ENCODE measurements at regions not wholly inside any gene's neighbourhood (a gene's known extent, or its start where the extent isn't known, plus 50 kb on each side); places are given as distances from the start of the nearest gene placed in this dataset.
"Not testable (repeated sequence)": the region's sequence is repeated elsewhere in the genome, so short reads cannot be mapped to it uniquely, and the experiment has no call there.

GRCh38 chr3:81214631-81215030 is 546.8 kb downstream of the GBE1 start:
- no peak overlapping the region for H3K4me3 ChIP-seq (ENCODE audit: low read length in 2 of 2)
- no peaks in the 10 kb centered on the region for H3K36me3 ChIP-seq (ENCODE audit: control insufficient read depth in 2 of 2, insufficient read depth in 2 of 2, low read length in 2 of 2)
- no peaks in the 10 kb centered on the region for H3K4me1 ChIP-seq (ENCODE audit: control insufficient read depth in 2 of 2, insufficient read depth in 2 of 2, low read length in 2 of 2)
- H3K9ac ChIP-seq (ENCODE audit: low read depth in 1 of 2, low read length in 2 of 2), result no peak overlapping the region
- no peaks in the 10 kb centered on the region for H3K9me3 ChIP-seq (ENCODE audit: control insufficient read depth in 2 of 2, low read length in 2 of 2)
- no peak overlapping the region for H3K27ac ChIP-seq (ENCODE audit: low read depth in 2 of 2, low read length in 2 of 2)
- H3K27me3 ChIP-seq (ENCODE audit: control insufficient read depth in 2 of 2, insufficient read depth in 2 of 2, low read length in 2 of 2), result no peaks in the 10 kb centered on the region

DNA sequence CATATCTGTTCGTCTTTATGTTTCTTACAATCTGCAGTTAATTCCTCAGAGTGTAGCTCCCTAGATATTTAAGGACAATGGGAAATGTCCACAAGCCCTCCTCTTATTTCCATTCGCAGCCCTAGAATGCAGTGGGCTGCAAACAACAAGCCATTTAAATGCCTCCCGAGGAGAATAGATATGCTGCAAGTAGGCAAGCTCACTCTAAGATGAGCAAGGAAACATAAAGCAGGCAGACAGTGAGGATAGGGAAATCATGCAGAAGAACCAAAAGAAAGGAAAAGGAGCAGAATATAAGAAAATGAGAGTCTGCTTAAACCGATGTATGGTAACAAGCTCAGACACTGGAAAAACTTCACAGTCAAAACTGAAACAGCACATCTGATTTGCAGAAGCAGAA is 561.9 kb downstream of the GBE1 start:
- no peak overlapping the region for H3K4me3 ChIP-seq (ENCODE audit: low read length in 2 of 2)
- no peak overlapping the region for H3K27ac ChIP-seq (ENCODE audit: low read depth in 2 of 2, low read length in 2 of 2)
- no peaks in the 10 kb centered on the region for H3K27me3 ChIP-seq (ENCODE audit: control insufficient read depth in 2 of 2, insufficient read depth in 2 of 2, low read length in 2 of 2)
- no peaks in the 10 kb centered on the region for H3K9me3 ChIP-seq (ENCODE audit: control insufficient read depth in 2 of 2, low read length in 2 of 2)
- H3K9ac ChIP-seq (ENCODE audit: low read depth in 1 of 2, low read length in 2 of 2), result no peak overlapping the region
- no peaks in the 10 kb centered on the region for H3K36me3 ChIP-seq (ENCODE audit: control insufficient read depth in 2 of 2, insufficient read depth in 2 of 2, low read length in 2 of 2)
- H3K4me1 ChIP-seq (ENCODE audit: control insufficient read depth in 2 of 2, insufficient read depth in 2 of 2, low read length in 2 of 2), result no peaks in the 10 kb centered on the region

GRCh38 chr3:81198756-81199155 is 562.7 kb downstream of the GBE1 start:
- Histone ChIP-seq H3K9ac (ENCODE audit: low read depth in 1 of 2, low read length in 2 of 2) (no peak overlapping the region), H3K27me3 (ENCODE audit: control insufficient read depth in 2 of 2, insufficient read depth in 2 of 2, low read length in 2 of 2) (no peaks in the 10 kb centered on the region), H3K27ac (ENCODE audit: low read depth in 2 of 2, low read length in 2 of 2) (no peak overlapping the region), H3K9me3 (ENCODE audit: control insufficient read depth in 2 of 2, low read length in 2 of 2) (no peaks in the 10 kb centered on the region), H3K36me3 (ENCODE audit: control insufficient read depth in 2 of 2, insufficient read depth in 2 of 2, low read length in 2 of 2) (no peaks in the 10 kb centered on the region), H3K4me1 (ENCODE audit: control insufficient read depth in 2 of 2, insufficient read depth in 2 of 2, low read length in 2 of 2) (no peaks in the 10 kb centered on the region), H3K4me3 (ENCODE audit: low read length in 2 of 2) (no peak overlapping the region)

DNA sequence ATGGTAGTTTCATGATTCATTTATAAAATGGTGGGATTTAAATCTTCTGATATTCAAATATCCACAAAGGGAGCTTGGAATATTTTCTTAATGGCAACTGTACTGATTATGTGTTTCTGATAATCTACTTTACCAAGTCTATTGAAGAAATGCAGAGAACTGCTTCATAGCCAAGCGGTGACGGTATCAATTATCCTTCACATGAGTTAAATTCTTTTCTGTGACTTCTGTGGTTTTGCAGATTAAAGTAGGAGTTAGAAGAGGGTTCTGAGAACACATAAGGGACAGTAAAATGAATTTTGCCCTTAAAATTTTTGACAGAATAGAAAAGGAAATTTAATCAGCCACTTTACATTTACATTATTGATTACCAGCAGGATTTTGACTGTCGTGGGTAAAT is 563.2 kb downstream of the GBE1 start:
- H3K9ac ChIP-seq (ENCODE audit: low read depth in 1 of 2, low read length in 2 of 2), result no peak overlapping the region
- no peaks in the 10 kb centered on the region for H3K27me3 ChIP-seq (ENCODE audit: control insufficient read depth in 2 of 2, insufficient read depth in 2 of 2, low read length in 2 of 2)
- H3K4me3 ChIP-seq (ENCODE audit: low read length in 2 of 2), result no peak overlapping the region
- H3K36me3 ChIP-seq (ENCODE audit: control insufficient read depth in 2 of 2, insufficient read depth in 2 of 2, low read length in 2 of 2), result no peaks in the 10 kb centered on the region
- no peak overlapping the region for H3K27ac ChIP-seq (ENCODE audit: low read depth in 2 of 2, low read length in 2 of 2)
- H3K9me3 ChIP-seq (ENCODE audit: control insufficient read depth in 2 of 2, low read length in 2 of 2), result no peaks in the 10 kb centered on the region
- no peaks in the 10 kb centered on the region for H3K4me1 ChIP-seq (ENCODE audit: control insufficient read depth in 2 of 2, insufficient read depth in 2 of 2, low read length in 2 of 2)

- Histone ChIP-seq H3K36me3 (ENCODE audit: control insufficient read depth in 2 of 2, insufficient read depth in 2 of 2, low read length in 2 of 2) (no peaks in the 10 kb centered on the region), H3K4me3 (ENCODE audit: low read length in 2 of 2) (no peak overlapping the region), H3K4me1 (ENCODE audit: control insufficient read depth in 2 of 2, insufficient read depth in 2 of 2, low read length in 2 of 2) (no peaks in the 10 kb centered on the region), H3K9ac (ENCODE audit: low read depth in 1 of 2, low read length in 2 of 2) (no peak overlapping the region), H3K9me3 (ENCODE audit: control insufficient read depth in 2 of 2, low read length in 2 of 2) (no peaks in the 10 kb centered on the region), H3K27ac (ENCODE audit: low read depth in 2 of 2, low read length in 2 of 2) (no peak overlapping the region), H3K27me3 (ENCODE audit: control insufficient read depth in 2 of 2, insufficient read depth in 2 of 2, low read length in 2 of 2) (no peaks in the 10 kb centered on the region)
These were observed 564.1 kb downstream of the GBE1 start for GRCh38 chr3:81197386-81197785.

GRCh38 chr3:81195478-81195877 is 566.0 kb downstream of the GBE1 start:
- Histone ChIP-seq H3K9me3 (ENCODE audit: control insufficient read depth in 2 of 2, low read length in 2 of 2) (no peaks in the 10 kb centered on the region), H3K9ac (ENCODE audit: low read depth in 1 of 2, low read length in 2 of 2) (no peak overlapping the region), H3K36me3 (ENCODE audit: control insufficient read depth in 2 of 2, insufficient read depth in 2 of 2, low read length in 2 of 2) (no peaks in the 10 kb centered on the region), H3K27me3 (ENCODE audit: control insufficient read depth in 2 of 2, insufficient read depth in 2 of 2, low read length in 2 of 2) (no peaks in the 10 kb centered on the region), H3K4me3 (ENCODE audit: low read length in 2 of 2) (no peak overlapping the region), H3K4me1 (ENCODE audit: control insufficient read depth in 2 of 2, insufficient read depth in 2 of 2, low read length in 2 of 2) (no peaks in the 10 kb centered on the region), H3K27ac (ENCODE audit: low read depth in 2 of 2, low read length in 2 of 2) (no peak overlapping the region)

- Histone ChIP-seq H3K36me3 (ENCODE audit: control insufficient read depth in 2 of 2, insufficient read depth in 2 of 2, low read length in 2 of 2) (no peaks in the 10 kb centered on the region), H3K4me3 (ENCODE audit: low read length in 2 of 2) (no peak overlapping the region), H3K9ac (ENCODE audit: low read depth in 1 of 2, low read length in 2 of 2) (no peak overlapping the region), H3K4me1 (ENCODE audit: control insufficient read depth in 2 of 2, insufficient read depth in 2 of 2, low read length in 2 of 2) (no peaks in the 10 kb centered on the region), H3K27me3 (ENCODE audit: control insufficient read depth in 2 of 2, insufficient read depth in 2 of 2, low read length in 2 of 2) (no peaks in the 10 kb centered on the region), H3K9me3 (ENCODE audit: control insufficient read depth in 2 of 2, low read length in 2 of 2) (no peaks in the 10 kb centered on the region), H3K27ac (ENCODE audit: low read depth in 2 of 2, low read length in 2 of 2) (no peak overlapping the region)
These were observed 575.0 kb downstream of the GBE1 start for GRCh38 chr3:81186412-81186811.

- not testable (repeated sequence) for H3K9ac ChIP-seq (ENCODE audit: low read depth in 1 of 2, low read length in 2 of 2); H3K27me3 ChIP-seq (ENCODE audit: control insufficient read depth in 2 of 2, insufficient read depth in 2 of 2, low read length in 2 of 2); H3K27ac ChIP-seq (ENCODE audit: low read depth in 2 of 2, low read length in 2 of 2); H3K36me3 ChIP-seq (ENCODE audit: control insufficient read depth in 2 of 2, insufficient read depth in 2 of 2, low read length in 2 of 2); H3K4me3 ChIP-seq (ENCODE audit: low read length in 2 of 2); H3K9me3 ChIP-seq (ENCODE audit: control insufficient read depth in 2 of 2, low read length in 2 of 2); H3K4me1 ChIP-seq (ENCODE audit: control insufficient read depth in 2 of 2, insufficient read depth in 2 of 2, low read length in 2 of 2)
These were observed 579.2 kb downstream of the GBE1 start for GRCh38 chr3:81182086-81182875.

DNA sequence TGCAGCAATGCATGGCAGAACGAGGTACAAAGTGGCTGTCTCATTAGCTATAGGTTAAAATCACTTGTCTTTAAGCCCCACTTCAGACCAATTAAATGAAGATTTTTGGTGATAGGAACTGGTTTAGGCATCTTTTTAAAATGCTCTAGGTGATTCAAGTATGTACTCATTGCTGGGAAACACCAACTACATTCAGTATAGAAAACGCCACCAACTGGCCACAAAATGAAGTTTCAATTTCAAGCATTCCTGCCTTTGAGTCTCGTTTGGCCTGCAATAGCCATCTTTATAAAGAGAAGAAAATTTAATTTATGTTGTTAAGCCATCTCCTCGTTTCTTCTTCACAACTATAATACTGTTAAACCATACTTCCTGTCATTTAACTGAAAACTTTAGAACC is 587.9 kb downstream of the GBE1 start:
- no peaks in the 10 kb centered on the region for H3K9me3 ChIP-seq (ENCODE audit: control insufficient read depth in 2 of 2, low read length in 2 of 2)
- H3K27me3 ChIP-seq (ENCODE audit: control insufficient read depth in 2 of 2, insufficient read depth in 2 of 2, low read length in 2 of 2), result no peaks in the 10 kb centered on the region
- H3K4me1 ChIP-seq (ENCODE audit: control insufficient read depth in 2 of 2, insufficient read depth in 2 of 2, low read length in 2 of 2), result no peaks in the 10 kb centered on the region
- no peak overlapping the region for H3K4me3 ChIP-seq (ENCODE audit: low read length in 2 of 2)
- H3K36me3 ChIP-seq (ENCODE audit: control insufficient read depth in 2 of 2, insufficient read depth in 2 of 2, low read length in 2 of 2), result no peaks in the 10 kb centered on the region
- H3K9ac ChIP-seq (ENCODE audit: low read depth in 1 of 2, low read length in 2 of 2), result no peak overlapping the region
- H3K27ac ChIP-seq (ENCODE audit: low read depth in 2 of 2, low read length in 2 of 2), result no peak overlapping the region

DNA sequence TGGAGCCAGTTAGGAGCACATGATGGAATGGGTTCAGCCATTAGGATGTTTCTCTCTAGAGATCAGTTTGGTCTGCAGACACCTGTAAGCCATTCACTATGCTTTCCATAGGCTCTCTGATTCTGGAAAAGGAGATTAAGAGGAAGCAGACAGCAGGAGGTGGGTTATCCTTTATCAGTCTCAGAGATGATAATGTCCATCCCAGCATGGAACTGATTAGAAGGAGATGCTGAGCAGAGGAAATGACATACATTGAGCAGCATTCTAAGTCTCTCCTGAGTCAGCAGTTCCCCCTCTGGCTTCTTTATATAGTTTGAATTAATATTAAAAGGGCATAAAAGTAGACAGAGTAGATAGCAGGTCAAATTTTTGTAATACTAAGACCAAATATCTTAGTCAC is 591.1 kb downstream of the GBE1 start:
- Histone ChIP-seq H3K27ac (ENCODE audit: low read depth in 2 of 2, low read length in 2 of 2) (no peak overlapping the region), H3K9ac (ENCODE audit: low read depth in 1 of 2, low read length in 2 of 2) (no peak overlapping the region), H3K4me3 (ENCODE audit: low read length in 2 of 2) (no peak overlapping the region), H3K27me3 (ENCODE audit: control insufficient read depth in 2 of 2, insufficient read depth in 2 of 2, low read length in 2 of 2) (no peaks in the 10 kb centered on the region), H3K36me3 (ENCODE audit: control insufficient read depth in 2 of 2, insufficient read depth in 2 of 2, low read length in 2 of 2) (no peaks in the 10 kb centered on the region), H3K9me3 (ENCODE audit: control insufficient read depth in 2 of 2, low read length in 2 of 2) (no peaks in the 10 kb centered on the region), H3K4me1 (ENCODE audit: control insufficient read depth in 2 of 2, insufficient read depth in 2 of 2, low read length in 2 of 2) (no peaks in the 10 kb centered on the region)

GRCh38 chr3:81164806-81165205 is 596.6 kb downstream of the GBE1 start:
- Histone ChIP-seq H3K4me3 (ENCODE audit: low read length in 2 of 2) (no peak overlapping the region), H3K4me1 (ENCODE audit: control insufficient read depth in 2 of 2, insufficient read depth in 2 of 2, low read length in 2 of 2) (no peaks in the 10 kb centered on the region), H3K27me3 (ENCODE audit: control insufficient read depth in 2 of 2, insufficient read depth in 2 of 2, low read length in 2 of 2) (no peaks in the 10 kb centered on the region), H3K9ac (ENCODE audit: low read depth in 1 of 2, low read length in 2 of 2) (no peak overlapping the region), H3K36me3 (ENCODE audit: control insufficient read depth in 2 of 2, insufficient read depth in 2 of 2, low read length in 2 of 2) (no peaks in the 10 kb centered on the region), H3K9me3 (ENCODE audit: control insufficient read depth in 2 of 2, low read length in 2 of 2) (no peaks in the 10 kb centered on the region), H3K27ac (ENCODE audit: low read depth in 2 of 2, low read length in 2 of 2) (no peak overlapping the region)

Measured in mucosa of rectum (tissue), 2 donors.